Testis (tissue), 2 donors: ENCODE measurements at regions not wholly inside any gene's neighbourhood (a gene's known extent, or its start where the extent isn't known, plus 50 kb on each side); places are given as distances from the start of the nearest gene placed in this dataset.

Experiments
- DNase-seq: peaks from one replicate; pipeline ENCODE4 v3.0.0-alpha.2; 2019
- H3K27ac ChIP-seq, 2 donors: fragments of 200-600 bp; sonication (generic); one replicate each; pipeline ENCODE4 v1.5.1; 2019
- H3K27me3 ChIP-seq: fragments of 200-600 bp; sonication (generic); one replicate; pipeline ENCODE4 v1.5.1; 2019
- H3K36me3 ChIP-seq: fragments of 200-600 bp; sonication (generic); one replicate; pipeline ENCODE4 v1.5.1; 2017; ENCODE audit warnings: low read depth; ENCODE audit errors: missing control alignments
- H3K4me1 ChIP-seq: fragments of 200-600 bp; sonication (generic); one replicate; pipeline ENCODE4 v1.5.1; 2019
- H3K4me3 ChIP-seq, 2 donors: fragments of 200-600 bp; sonication (generic); one replicate each; pipeline ENCODE4 v1.5.1; 2017 to 2019
- H3K9me3 ChIP-seq: fragments of 200-600 bp; sonication (generic); one replicate; pipeline ENCODE4 v1.5.1; 2017
- POLR2A ChIP-seq: fragments of 450-650 bp; IDR thresholded peaks from one replicate; pipeline ENCODE4 v1.6.1; 2017; ENCODE audit warnings: antibody characterized with exemption, mild to moderate bottlenecking, moderate library complexity
- WGBS, 2 donors: methylation state at CpG; one replicate each; pipeline ENCODE4 v1.1.5; 2018; 5-methylcytosine and 5-hydroxymethylcytosine counted together
- intact Hi-C: fragments of 100-400 bp; cut with DNase I; formaldehyde crosslinking; loops from one replicate; pipeline ENCODE4 v1.15.1; 2023; ENCODE audit warnings: low total_unique reads
- TF ChIP-seq, protein P1 (sequence below), 3 experiments: fragments of 450-650 bp in 2 of 3; fragments of 200-600 bp in 1 of 3; sonication (generic) in 1 of 3; IDR thresholded peaks; one replicate each; pipeline ENCODE4 v1.5.1; 2016 to 2019; ENCODE audit warnings: antibody characterized with exemption in 3 of 3, mild to moderate bottlenecking in 2 of 3, moderate library complexity in 1 of 3

GRCh38 chr5:99141534-99142128 is 212.8 kb upstream of the CHD1 start:
- no peak for DNase-seq
- no peaks in the 10 kb centered on the region for H3K9me3 ChIP-seq
- TF ChIP-seq, protein P1, sequence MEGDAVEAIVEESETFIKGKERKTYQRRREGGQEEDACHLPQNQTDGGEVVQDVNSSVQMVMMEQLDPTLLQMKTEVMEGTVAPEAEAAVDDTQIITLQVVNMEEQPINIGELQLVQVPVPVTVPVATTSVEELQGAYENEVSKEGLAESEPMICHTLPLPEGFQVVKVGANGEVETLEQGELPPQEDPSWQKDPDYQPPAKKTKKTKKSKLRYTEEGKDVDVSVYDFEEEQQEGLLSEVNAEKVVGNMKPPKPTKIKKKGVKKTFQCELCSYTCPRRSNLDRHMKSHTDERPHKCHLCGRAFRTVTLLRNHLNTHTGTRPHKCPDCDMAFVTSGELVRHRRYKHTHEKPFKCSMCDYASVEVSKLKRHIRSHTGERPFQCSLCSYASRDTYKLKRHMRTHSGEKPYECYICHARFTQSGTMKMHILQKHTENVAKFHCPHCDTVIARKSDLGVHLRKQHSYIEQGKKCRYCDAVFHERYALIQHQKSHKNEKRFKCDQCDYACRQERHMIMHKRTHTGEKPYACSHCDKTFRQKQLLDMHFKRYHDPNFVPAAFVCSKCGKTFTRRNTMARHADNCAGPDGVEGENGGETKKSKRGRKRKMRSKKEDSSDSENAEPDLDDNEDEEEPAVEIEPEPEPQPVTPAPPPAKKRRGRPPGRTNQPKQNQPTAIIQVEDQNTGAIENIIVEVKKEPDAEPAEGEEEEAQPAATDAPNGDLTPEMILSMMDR (IDR thresholded peaks at IDR 0.05): no peak
- no peak for TF ChIP-seq POLR2A
- no peaks in the 10 kb centered on the region for H3K4me1 ChIP-seq
- H3K36me3 ChIP-seq: no peaks in the 10 kb centered on the region
- WGBS, 2 donors: 68 to 76% methylated on average over 3 of the region's 3 CpGs
- H3K27ac ChIP-seq: no peak overlapping the region
- intact Hi-C loops: no loop called here
- no peak overlapping the region for H3K4me3 ChIP-seq
- H3K27me3 ChIP-seq: no peaks in the 10 kb centered on the region

- no peak for DNase-seq
- intact Hi-C loops: no loop called here
- Histone ChIP-seq H3K27ac (no peak overlapping the region), H3K27me3 (no peaks in the 10 kb centered on the region), H3K4me3 (no peak overlapping the region), H3K4me1 (no peaks in the 10 kb centered on the region), H3K9me3 (no peaks in the 10 kb centered on the region), H3K36me3 (no peaks in the 10 kb centered on the region)
- TF ChIP-seq, protein P1 (IDR thresholded peaks at IDR 0.05): no peak
- TF ChIP-seq POLR2A: no peak
- 85 to 90% methylated on average over 10 of the region's 10 CpGs for WGBS, 2 donors
Measured at GRCh38 chr5:99138911-99139310, 210.1 kb upstream of the CHD1 start.

DNA sequence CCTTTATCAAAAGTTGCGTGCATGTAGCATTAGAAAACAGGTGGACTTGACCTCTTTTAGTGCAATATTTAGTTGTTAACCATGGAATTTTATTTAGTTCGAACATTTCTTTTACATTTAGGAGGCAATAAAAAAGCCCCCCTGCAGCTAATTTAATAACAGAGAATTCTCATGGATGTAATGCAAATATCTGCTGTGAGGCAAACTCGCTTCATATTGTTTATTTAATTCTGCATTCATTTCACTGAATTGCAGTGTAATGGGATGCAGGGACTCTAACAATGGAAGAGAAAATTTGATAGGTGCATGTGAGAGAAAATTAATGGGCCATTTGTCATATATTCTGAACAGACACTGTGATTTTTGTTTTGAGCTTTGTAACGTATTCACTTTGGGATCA is 205.1 kb upstream of the CHD1 start:
- intact Hi-C loops: no loop called here

GRCh38 chr5:99129768-99130501 is 201.1 kb upstream of the CHD1 start:
- no peak for DNase-seq
- intact Hi-C loops: no loop called here

More for the DNA sequence above, 205.1 kb upstream of the CHD1 start:
- DNase-seq: no peak
- Histone ChIP-seq H3K4me1 (no peaks in the 10 kb centered on the region), H3K36me3 (no peaks in the 10 kb centered on the region), H3K27ac (no peak overlapping the region), H3K4me3 (no peak overlapping the region), H3K9me3 (no peaks in the 10 kb centered on the region), H3K27me3 (no peaks in the 10 kb centered on the region)
- TF ChIP-seq POLR2A: no peak
- TF ChIP-seq, protein P1 (IDR thresholded peaks at IDR 0.05): no peak
- WGBS, 2 donors: 93% methylated on average over 4 of the region's 4 CpGs

More at GRCh38 chr5:99129768-99130501, 201.1 kb upstream of the CHD1 start:
- Histone ChIP-seq H3K4me1 (no peaks in the 10 kb centered on the region), H3K27ac (no peak overlapping the region), H3K9me3 (no peaks in the 10 kb centered on the region), H3K36me3 (no peaks in the 10 kb centered on the region), H3K27me3 (no peaks in the 10 kb centered on the region), H3K4me3 (no peak overlapping the region)
- TF ChIP-seq, protein P1 (IDR thresholded peaks at IDR 0.05): no peak
- 64 to 65% methylated on average over 6 of the region's 6 CpGs for WGBS, 2 donors
